HepG2 (cell line): ENCODE measurements at regions not wholly inside any gene's neighbourhood (a gene's known extent, or its start where the extent isn't known, plus 50 kb on each side); places are given as distances from the start of the nearest gene placed in this dataset.

Experiments used
- ATAC-seq: fragments of 200-7000 bp; cut with Tn5 transposase; 3 replicates; pipeline ENCODE4 v1.9.1; 2020; ENCODE audit warnings: mild to moderate bottlenecking, moderate library complexity
- BruUV-seq: library from RNA; stranded (reverse); fragments of 400-500 nt; replicated peaks from 2 replicates; lab custom pipeline; 2021; lab: Mats Ljungman, UMichigan
- CTCF ChIA-PET: fragments of 300-600 bp; formaldehyde crosslinking; extraction: SDS; loops from one replicate; lab custom pipeline; 2021; ENCODE audit warnings: low total read pairs, inconsistent platforms, low intra/inter-chr PET ratio; lab: Yijun Ruan, JAX
- POLR2A ChIA-PET: fragments of 350-600 bp; sonication (Branson Sonifier 250); formaldehyde crosslinking; loops from one replicate; lab custom pipeline; 2020; ENCODE audit warnings: antibody characterized with exemption, inconsistent platforms; lab: Yijun Ruan, JAX
- DNase-seq: peaks from one replicate; pipeline ENCODE4 v3.0.0-alpha.2; 2015; ENCODE audit warnings: low spot score
- FAIRE-seq: peaks from 3 replicates; lab custom pipeline; 2011; peaks lifted over from hg19 to GRCh38; lab: Jason Lieb, UNC
- H2AFZ ChIP-seq: one replicate; pipeline ENCODE4 v1.6.1; 2011; ENCODE audit warnings: low read length, inconsistent platforms
- H3K27ac ChIP-seq: fragments of 300-600 bp; 3 replicates; pipeline ENCODE4 v1.8.0; 2011; ENCODE audit warnings: mixed run types, mild to moderate bottlenecking, mixed read lengths, low read length, inconsistent platforms; ENCODE audit not compliant: insufficient read depth; ENCODE audit errors: extremely low read length
- H3K27me3 ChIP-seq, 2 experiments: fragments of 200-600 bp in 1 of 2; 2 replicates in 1 of 2; 3 replicates in 1 of 2; pipeline versions ENCODE4 v1.6.0 to v1.8.0; 2011; ENCODE audit warnings: low read length in 2 of 2, mild to moderate bottlenecking in 2 of 2, moderate library complexity in 2 of 2, inconsistent platforms in 1 of 2; ENCODE audit not compliant: insufficient read depth in 2 of 2, control insufficient read depth in 1 of 2
- H3K36me3 ChIP-seq, 2 experiments: fragments of 200-600 bp in 1 of 2; replicated peaks in 1 of 2; 2 replicates in 1 of 2; 3 replicates in 1 of 2; pipeline versions ENCODE4 v1.5.1 to v1.8.0; 2011; ENCODE audit warnings: low read length in 2 of 2, inconsistent platforms in 1 of 2; ENCODE audit not compliant: insufficient read depth in 2 of 2, control insufficient read depth in 1 of 2
- H3K4me1 ChIP-seq: 2 replicates; pipeline ENCODE4 v1.5.1; 2012; ENCODE audit warnings: low read length, inconsistent platforms; ENCODE audit not compliant: insufficient read depth
- H3K4me2 ChIP-seq: 2 replicates; pipeline ENCODE4 v1.6.0; 2011; ENCODE audit warnings: low read depth, low read length, inconsistent platforms
- H3K4me3 ChIP-seq, 3 experiments: fragments of 200-600 bp in 1 of 3; sonication (generic), shearing (Covaris generic) in 1 of 3; replicated peaks in 1 of 3; 2 replicates each; pipeline ENCODE4 v1.5.1; 2011 to 2016; ENCODE audit warnings: low read length in 3 of 3, inconsistent platforms in 2 of 3, low read depth in 2 of 3, mild to moderate bottlenecking in 2 of 3, control low read depth in 1 of 3, mixed read lengths in 1 of 3; ENCODE audit not compliant: insufficient read depth in 1 of 3
- H3K79me2 ChIP-seq: one replicate; pipeline ENCODE4 v1.6.1; 2011; ENCODE audit warnings: low read length, inconsistent platforms; ENCODE audit not compliant: insufficient read depth
- H3K9ac ChIP-seq: 2 replicates; pipeline ENCODE4 v1.6.0; 2011; ENCODE audit warnings: mild to moderate bottlenecking, low read depth, low read length, inconsistent platforms; ENCODE audit not compliant: insufficient read depth
- H3K9me3 ChIP-seq: 2 replicates; pipeline ENCODE4 v1.5.1; 2012; ENCODE audit warnings: mild to moderate bottlenecking, low read length
- H4K20me1 ChIP-seq: 2 replicates; pipeline ENCODE4 v1.6.0; 2011; ENCODE audit warnings: inconsistent platforms, mild to moderate bottlenecking, low read length, moderate library complexity; ENCODE audit not compliant: insufficient read depth
- HNRNPUL1 ChIP-seq: fragments of 200-400 bp; formaldehyde crosslinking; IDR thresholded peaks from 2 replicates; pipeline ENCODE4 v1.6.1; 2017; ENCODE audit warnings: low read depth, mild to moderate bottlenecking, low read length, moderate library complexity
- MYC ChIP-seq: sonication (generic); formaldehyde crosslinking; IDR thresholded peaks from 2 replicates; pipeline ENCODE4 v1.9.0; 2021; ENCODE audit warnings: missing genetic modification reagents, borderline replicate concordance
- NCOA5 ChIP-seq: sonication (generic); formaldehyde crosslinking; IDR thresholded peaks from 2 replicates; pipeline ENCODE4 v1.4.0; 2020; ENCODE audit warnings: missing genetic modification reagents
- PRDM15 ChIP-seq: sonication (generic); formaldehyde crosslinking; IDR thresholded peaks from 2 replicates; pipeline ENCODE4 v1.4.0; 2020; ENCODE audit warnings: missing genetic modification reagents
- RFXANK ChIP-seq: IDR thresholded peaks from 2 replicates; pipeline ENCODE4 v1.6.1; 2016
- ZBTB39 ChIP-seq: sonication (generic); formaldehyde crosslinking; IDR thresholded peaks from 2 replicates; pipeline ENCODE4 v1.5.0; 2020; ENCODE audit warnings: missing genetic modification reagents
- ZFX ChIP-seq: sonication (generic); formaldehyde crosslinking; IDR thresholded peaks from 2 replicates; pipeline ENCODE4 v1.4.0; 2020; ENCODE audit warnings: mild to moderate bottlenecking, low read depth, missing genetic modification reagents, moderate library complexity
- ZNF318 ChIP-seq: sonication (generic); formaldehyde crosslinking; IDR thresholded peaks from 2 replicates; pipeline ENCODE4 v1.4.0; 2020; ENCODE audit warnings: mild to moderate bottlenecking, missing genetic modification reagents
- ZNF468 ChIP-seq: sonication (generic); formaldehyde crosslinking; IDR thresholded peaks from 2 replicates; pipeline ENCODE4 v1.8.0; 2022; ENCODE audit warnings: mild to moderate bottlenecking, moderate library complexity, missing genetic modification reagents
- ZNF556 ChIP-seq: sonication (generic); formaldehyde crosslinking; IDR thresholded peaks from 2 replicates; pipeline ENCODE4 v1.4.0; 2020; ENCODE audit warnings: mild to moderate bottlenecking, missing genetic modification reagents, borderline replicate concordance
- WGBS: methylation state at CpG from one replicate; pipeline ENCODE4 v1.1.6; 2017; ENCODE audit warnings: low lambda C conversion rate; 5-methylcytosine and 5-hydroxymethylcytosine counted together
- in situ Hi-C: cut with HindIII; loops from 2 replicates; pipeline ENCODE4 v1.10.0; 2017; ENCODE audit warnings: low pct_unique_long_range_greater_than_20kb; ENCODE audit not compliant: extremely low pct_ligation_motif_present
- intact Hi-C: fragments of 100-400 bp; cut with micrococcal nuclease; formaldehyde crosslinking; loops from one replicate; pipeline ENCODE4 v1.10.0; 2022; ENCODE audit not compliant: unreplicated experiment

GRCh38 chr1:59015708-59016107, 231.9 kb upstream of the JUN start (continued):
- TF ChIP-seq ZNF556 (CRISPR knock-in tag) (no peak), ZNF468 (CRISPR knock-in tag) (no peak), MYC (CRISPR knock-in tag) (no peak)
- TF ChIP-seq, all 625 proteins: peak for 0

GRCh38 chr1:59016390-59016789, 232.5 kb upstream of the JUN start:
- Histone ChIP-seq H3K9me3 (0 out of 2 replicates have a peak, but pooled peaks cover 4% of the 10 kb centered on the region), H3K27me3 (peaks cover 3 to 47% of the 10 kb centered on the region in 2 experiments; a peak in 2 of 5 replicates), H3K9ac (no peak overlapping the region), H3K36me3 (no peaks in the 10 kb centered on the region), H2AFZ (no peak overlapping the region), H3K79me2 (no peaks in the 10 kb centered on the region), H4K20me1 (no peaks in the 10 kb centered on the region), H3K4me2 (no peak overlapping the region), H3K27ac (no peak overlapping the region), H3K4me1 (peaks cover 13% of the 10 kb centered on the region; the same call in 1 of the 2 replicates), H3K4me3 (no peak overlapping the region)
- WGBS = 56% methylated on average over 2 of the region's 2 CpGs
- no TSS peak for BruUV-seq
- ChIA-PET POLR2A (no interaction called here), CTCF (no interaction called here)
- in situ Hi-C loops (no loop called here), intact Hi-C loops (no loop called here)
- no peak for FAIRE-seq
- no peak for DNase-seq
- no peak for ATAC-seq
- TF ChIP-seq ZNF318 (CRISPR knock-in tag) (no peak), ZBTB39 (no peak), RFXANK (CRISPR knock-in tag) (no peak), PRDM15 (CRISPR knock-in tag) (no peak), HNRNPUL1 (no peak), NCOA5 (CRISPR knock-in tag) (no peak), ZFX (CRISPR knock-in tag) (no peak)
